ENCODE measurements at regions not wholly inside any gene's neighbourhood (a gene's known extent, or its start where the extent isn't known, plus 50 kb on each side); places are given as distances from the start of the nearest gene placed in this dataset.

- no peak for DNase-seq
Observed at GRCh38 chr6:130771741-130772140, 55.5 kb upstream of the SMLR1 start.

DNA sequence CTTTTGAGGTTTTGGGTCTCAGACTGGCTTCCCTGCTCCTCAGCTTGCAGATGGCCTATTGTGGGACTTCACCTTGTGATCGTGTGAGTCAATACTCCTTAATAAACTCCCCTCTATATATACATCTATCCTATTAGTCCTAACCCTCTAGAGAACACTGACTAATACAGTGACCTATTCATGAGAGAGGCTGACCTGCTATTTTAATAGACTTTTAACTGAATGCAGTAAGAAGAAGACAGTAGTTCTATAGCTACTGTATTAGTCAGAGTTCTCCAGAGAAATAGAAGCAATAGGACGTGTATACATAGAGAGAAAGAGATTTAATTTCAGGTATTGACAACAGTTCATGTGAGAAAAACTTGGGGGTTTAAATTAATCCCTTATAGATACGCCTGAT lies 53.3 kb upstream of the SMLR1 start:
- DNase-seq = no peak

DNA sequence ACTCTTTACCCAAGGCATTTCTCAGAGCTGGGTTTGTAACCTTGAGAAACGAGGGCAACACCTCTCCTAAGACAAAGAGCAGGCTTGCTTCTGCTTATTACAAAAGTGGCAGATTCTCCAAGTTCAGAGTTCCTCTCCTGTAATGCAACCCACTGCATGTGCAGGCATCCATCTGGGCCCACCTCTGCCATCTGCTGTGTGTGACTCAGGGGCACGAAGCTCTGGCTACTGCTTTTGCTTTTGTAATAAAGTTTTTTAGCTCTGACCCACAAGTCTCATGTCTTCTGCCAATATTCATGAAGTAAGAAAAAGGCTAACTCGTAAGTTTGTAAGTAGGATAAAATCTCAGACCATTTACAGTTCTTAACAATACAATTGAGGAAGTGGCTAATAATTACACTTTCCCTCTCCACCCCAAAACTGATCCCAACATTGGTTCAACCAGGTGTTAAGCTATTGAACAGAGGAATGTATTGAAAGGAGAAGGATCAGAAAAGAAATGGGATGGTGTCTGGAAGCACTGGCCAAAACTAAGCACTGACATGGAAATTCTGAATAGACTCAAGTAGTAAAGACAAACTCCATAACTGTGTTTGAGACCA lies 51.7 kb upstream of the SMLR1 start:
- DNase-seq = peak in 1 of 2 donors; percentile 37

DNA sequence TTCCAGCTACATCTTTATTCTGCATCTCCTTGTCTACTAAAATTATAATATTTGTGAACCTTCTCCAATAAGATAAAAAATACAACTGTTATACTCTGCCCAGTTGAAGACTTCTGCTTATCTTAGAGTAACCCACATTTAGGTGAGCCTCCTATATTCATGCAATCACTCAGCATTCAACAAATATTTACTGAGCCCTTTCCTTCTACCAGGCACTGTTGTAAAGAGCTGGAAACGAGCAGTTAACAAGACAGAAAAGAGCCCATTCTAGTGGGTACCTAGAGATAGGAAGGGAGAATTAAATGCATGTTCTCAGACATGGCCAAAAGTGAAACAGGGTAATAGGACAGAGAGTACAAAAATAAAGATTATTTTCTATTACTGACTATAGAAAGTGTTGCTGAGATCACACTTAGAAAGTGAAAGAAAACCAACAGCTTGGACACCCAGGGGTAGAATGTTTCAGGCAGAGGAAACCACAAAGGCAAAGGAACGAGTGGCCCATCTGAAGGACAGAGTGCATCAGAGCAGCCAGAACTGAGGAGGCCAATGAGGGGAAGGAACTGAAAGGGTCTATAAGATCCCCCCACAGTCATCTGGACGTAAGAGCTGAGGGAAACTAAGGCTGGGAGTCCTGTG lies 50.8 kb upstream of the SMLR1 start:
- no peak for DNase-seq

Data from inflammatory macrophage treated with lipopolysaccharide for 1 hour (primary cell).